ENCODE measurements at regions not wholly inside any gene's neighbourhood (a gene's known extent, or its start where the extent isn't known, plus 50 kb on each side); places are given as distances from the start of the nearest gene placed in this dataset.
"Not testable (repeated sequence)": the region's sequence is repeated elsewhere in the genome, so short reads cannot be mapped to it uniquely, and the experiment has no call there.

DNA sequence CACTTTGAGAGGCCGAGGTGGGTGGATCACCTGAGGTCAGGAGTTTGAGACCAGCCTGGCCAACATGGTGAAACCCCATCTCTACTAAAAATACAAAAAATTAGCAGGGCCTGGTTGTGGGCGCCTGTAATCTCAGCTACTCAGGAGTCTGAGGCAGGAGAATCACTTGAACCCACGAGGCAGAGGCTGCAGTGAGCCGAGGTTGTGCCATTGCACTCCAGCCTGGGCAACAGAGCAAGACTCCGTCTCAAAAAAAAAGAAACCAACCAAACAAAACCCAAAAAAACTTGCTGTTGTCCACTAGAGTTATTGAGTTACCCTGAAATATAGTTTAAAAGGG is 186.7 kb downstream of the GOLGA6L6 start:
- TF ChIP-seq EP300 (IDR thresholded peaks at IDR 0.05); CHD4 (IDR thresholded peaks at IDR 0.05; ENCODE audit: borderline replicate concordance); NR3C1 (IDR thresholded peaks at IDR 0.05); CEBPB (IDR thresholded peaks at IDR 0.05): not testable (repeated sequence)
- TF ChIP-seq, protein P1, sequence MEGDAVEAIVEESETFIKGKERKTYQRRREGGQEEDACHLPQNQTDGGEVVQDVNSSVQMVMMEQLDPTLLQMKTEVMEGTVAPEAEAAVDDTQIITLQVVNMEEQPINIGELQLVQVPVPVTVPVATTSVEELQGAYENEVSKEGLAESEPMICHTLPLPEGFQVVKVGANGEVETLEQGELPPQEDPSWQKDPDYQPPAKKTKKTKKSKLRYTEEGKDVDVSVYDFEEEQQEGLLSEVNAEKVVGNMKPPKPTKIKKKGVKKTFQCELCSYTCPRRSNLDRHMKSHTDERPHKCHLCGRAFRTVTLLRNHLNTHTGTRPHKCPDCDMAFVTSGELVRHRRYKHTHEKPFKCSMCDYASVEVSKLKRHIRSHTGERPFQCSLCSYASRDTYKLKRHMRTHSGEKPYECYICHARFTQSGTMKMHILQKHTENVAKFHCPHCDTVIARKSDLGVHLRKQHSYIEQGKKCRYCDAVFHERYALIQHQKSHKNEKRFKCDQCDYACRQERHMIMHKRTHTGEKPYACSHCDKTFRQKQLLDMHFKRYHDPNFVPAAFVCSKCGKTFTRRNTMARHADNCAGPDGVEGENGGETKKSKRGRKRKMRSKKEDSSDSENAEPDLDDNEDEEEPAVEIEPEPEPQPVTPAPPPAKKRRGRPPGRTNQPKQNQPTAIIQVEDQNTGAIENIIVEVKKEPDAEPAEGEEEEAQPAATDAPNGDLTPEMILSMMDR (IDR thresholded peaks at IDR 0.05), result not testable (repeated sequence)

All from A549 (cell line).